ENCODE measurements at regions not wholly inside any gene's neighbourhood (a gene's known extent, or its start where the extent isn't known, plus 50 kb on each side); places are given as distances from the start of the nearest gene placed in this dataset.
"Not testable (repeated sequence)": the region's sequence is repeated elsewhere in the genome, so short reads cannot be mapped to it uniquely, and the experiment has no call there.

GRCh38 chr3:10628891-10629670 lies 123.7 kb upstream of the ATP2B2 start:
- no peak for FAIRE-seq

- no peak for FAIRE-seq
Observed at GRCh38 chr3:10629671-10630040, 124.3 kb upstream of the ATP2B2 start.

- no peak for FAIRE-seq
Observed at GRCh38 chr3:10631224-10631623, 125.8 kb upstream of the ATP2B2 start.

GRCh38 chr3:10632125-10632524 lies 126.7 kb upstream of the ATP2B2 start:
- FAIRE-seq, result no peak

- FAIRE-seq, result no peak
Observed at GRCh38 chr3:10632741-10633140, 127.4 kb upstream of the ATP2B2 start.

GRCh38 chr3:10635446-10636076 lies 130.2 kb upstream of the ATP2B2 start:
- FAIRE-seq, result no peak

- no peak for FAIRE-seq
Observed at GRCh38 chr3:10637342-10637741, 132.0 kb upstream of the ATP2B2 start.

GRCh38 chr3:10638466-10638865 lies 133.1 kb upstream of the ATP2B2 start:
- no peak for FAIRE-seq

- no peak for FAIRE-seq
Observed at GRCh38 chr3:10641760-10642159, 136.4 kb upstream of the ATP2B2 start.

- FAIRE-seq, result no peak
Observed at GRCh38 chr3:10644189-10644588, 138.8 kb upstream of the ATP2B2 start.

GRCh38 chr3:10645800-10646199 lies 140.4 kb upstream of the ATP2B2 start:
- FAIRE-seq, result no peak

- no peak for FAIRE-seq
Observed at GRCh38 chr3:10646531-10647335, 141.3 kb upstream of the ATP2B2 start.

- FAIRE-seq, result no peak
Observed at GRCh38 chr3:10647376-10647775, 142.0 kb upstream of the ATP2B2 start.

- no peak for FAIRE-seq
Observed at GRCh38 chr3:10648181-10648580, 142.8 kb upstream of the ATP2B2 start.

GRCh38 chr3:10649463-10649862 lies 144.1 kb upstream of the ATP2B2 start:
- not testable (repeated sequence) for FAIRE-seq

- no peak for FAIRE-seq
Observed at GRCh38 chr3:10651506-10651905, 146.1 kb upstream of the ATP2B2 start.

- no peak for FAIRE-seq
Observed at GRCh38 chr3:10653241-10653640, 147.9 kb upstream of the ATP2B2 start.

GRCh38 chr3:10653866-10654611 lies 148.7 kb upstream of the ATP2B2 start:
- no peak for FAIRE-seq

- FAIRE-seq, result no peak
Observed at GRCh38 chr3:10655105-10655504, 149.7 kb upstream of the ATP2B2 start.

- FAIRE-seq, result not testable (repeated sequence)
Observed at GRCh38 chr3:10657339-10657738, 152.0 kb upstream of the ATP2B2 start.

GRCh38 chr3:10665592-10665991 lies 150.4 kb upstream of the SLC6A11 start:
- no peak for FAIRE-seq

GRCh38 chr3:10666621-10667020 lies 149.4 kb upstream of the SLC6A11 start:
- FAIRE-seq, result no peak

- no peak for FAIRE-seq
Observed at GRCh38 chr3:10667269-10667668, 148.8 kb upstream of the SLC6A11 start.
